DMS114 treated with DMSO at 0.1 percent for 48 hours (cell line): ENCODE measurements at regions not wholly inside any gene's neighbourhood (a gene's known extent, or its start where the extent isn't known, plus 50 kb on each side); places are given as distances from the start of the nearest gene placed in this dataset.

Experiments
- DNase-seq: peaks from one replicate; lab custom pipeline; 2025; ENCODE audit not compliant: unreplicated experiment; lab: John Stamatoyannopoulos, UW

DNA sequence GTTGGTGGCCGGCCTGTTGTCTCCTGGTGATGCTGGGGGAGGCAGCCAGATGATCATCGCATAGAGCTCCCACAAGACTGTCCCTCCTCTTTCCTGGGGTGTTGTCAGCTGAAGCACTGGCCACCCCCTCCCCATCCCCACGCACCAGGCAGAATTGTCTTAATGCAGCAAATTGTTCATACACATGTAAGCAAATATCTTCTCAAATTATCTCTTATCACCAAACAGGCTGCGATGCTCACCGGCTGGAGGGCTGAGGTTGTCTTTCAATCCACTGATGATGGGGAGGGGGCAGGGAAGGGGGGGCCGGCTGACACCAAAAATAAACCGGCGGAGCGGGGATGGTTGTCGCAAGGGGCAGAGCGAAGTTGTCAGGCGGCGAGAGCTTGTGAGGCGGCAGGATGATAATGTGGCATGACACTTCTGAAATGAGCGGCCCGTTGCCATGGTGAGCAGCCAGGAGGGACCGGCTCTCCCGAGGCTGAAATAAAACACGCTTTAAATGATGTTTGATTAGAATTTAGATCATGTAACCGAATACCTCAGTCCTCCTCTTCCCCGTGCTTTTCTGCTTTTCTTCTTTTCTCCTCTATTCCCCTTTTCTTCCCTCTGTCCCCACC, 59.8 kb downstream of the MRM1 start:
- no peak for DNase-seq

DNA sequence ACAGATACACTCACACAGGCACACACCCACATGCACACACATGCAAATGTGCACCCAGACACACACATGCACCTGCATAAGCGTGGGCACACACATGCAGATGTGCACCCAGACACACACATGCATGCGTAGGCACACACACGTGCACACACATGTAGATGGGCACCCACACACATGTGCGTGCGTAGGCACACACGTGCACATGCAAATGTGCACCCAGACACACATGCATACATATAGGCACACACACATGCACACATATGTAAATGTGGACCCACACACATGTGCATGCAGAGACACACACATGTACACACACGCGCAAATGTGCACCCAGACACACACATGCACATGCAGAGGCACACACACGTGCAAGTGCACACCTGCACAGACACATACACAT, 60.3 kb downstream of the MRM1 start:
- no peak for DNase-seq

DNA sequence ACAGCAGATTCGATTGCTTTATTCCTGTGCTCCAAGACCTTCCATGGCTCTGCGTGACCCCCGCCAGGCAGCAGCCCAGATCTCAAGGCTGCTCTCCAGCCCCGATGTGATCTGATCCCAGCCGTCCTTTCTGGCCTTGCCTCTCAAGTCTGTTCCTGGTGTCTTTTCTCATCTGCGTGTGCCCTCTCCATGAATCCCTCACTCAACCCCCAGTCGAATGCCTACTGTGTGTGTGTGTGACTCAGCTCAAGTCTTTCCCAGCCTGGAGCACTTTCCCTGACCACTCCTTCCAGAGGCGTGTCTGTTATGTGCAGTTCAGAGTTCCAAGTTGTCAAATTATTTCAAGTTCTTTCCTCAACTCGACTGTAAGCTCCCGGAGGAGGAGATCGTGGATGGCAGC, 64.0 kb downstream of the MRM1 start:
- DNase-seq: no peak

DNA sequence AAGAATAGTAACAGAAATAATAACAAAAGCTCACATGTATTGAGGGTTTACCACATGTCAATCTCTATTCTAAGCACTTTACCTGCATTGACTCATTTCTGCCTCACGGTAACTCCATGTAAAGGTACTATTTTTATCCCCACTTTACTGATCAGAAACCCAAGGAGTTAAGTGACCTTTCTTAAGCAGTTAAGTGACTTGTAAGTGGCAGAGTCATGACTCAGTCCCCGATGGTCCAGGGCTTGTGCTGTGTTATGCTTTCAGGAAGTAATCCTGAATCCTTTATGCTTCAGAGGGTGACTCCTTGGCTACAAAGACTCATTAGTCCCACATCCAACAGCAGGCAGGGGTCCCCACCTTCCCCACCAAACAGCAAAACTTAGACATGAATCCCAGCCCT, 66.5 kb downstream of the MRM1 start:
- DNase-seq: no peak

DNA sequence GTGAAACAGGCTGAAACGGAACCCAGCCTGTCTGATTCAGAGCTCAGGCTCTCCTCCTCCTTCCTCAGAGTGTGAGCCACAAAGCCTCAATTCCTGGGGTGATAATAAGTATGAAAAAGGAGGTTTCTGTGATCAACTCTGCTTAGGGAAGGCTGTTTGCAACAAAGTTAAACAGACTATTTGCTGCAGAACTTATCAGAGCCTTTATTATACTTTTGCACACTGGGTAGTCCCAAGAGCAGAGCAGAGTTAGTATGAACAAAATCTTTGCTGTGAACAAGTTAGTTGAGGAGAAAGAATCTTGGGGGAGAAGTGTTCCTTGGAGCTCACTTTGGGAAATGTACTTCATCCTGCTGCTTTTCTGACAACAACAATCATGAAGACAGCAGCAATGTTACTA, 67.4 kb downstream of the MRM1 start:
- no peak for DNase-seq

DNA sequence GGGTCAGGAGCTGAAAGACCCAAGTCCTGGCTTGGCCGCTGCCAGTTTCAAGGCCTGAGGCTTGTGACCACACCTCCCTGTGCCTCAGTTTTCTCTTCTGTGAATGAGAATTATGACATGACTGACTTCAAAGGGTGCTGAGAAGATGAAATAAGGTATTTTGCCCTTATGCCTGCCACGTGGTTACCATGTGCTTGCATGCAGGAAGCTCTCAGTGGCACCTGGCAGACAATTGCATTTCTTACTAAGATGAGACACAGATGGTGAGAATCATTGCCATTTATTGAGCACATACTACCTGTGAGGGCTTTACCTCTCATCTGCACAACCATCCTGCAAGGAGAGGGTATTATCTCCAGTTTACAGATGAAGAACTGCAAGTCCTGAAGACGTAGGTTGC, 69.8 kb downstream of the MRM1 start:
- no peak for DNase-seq

DNA sequence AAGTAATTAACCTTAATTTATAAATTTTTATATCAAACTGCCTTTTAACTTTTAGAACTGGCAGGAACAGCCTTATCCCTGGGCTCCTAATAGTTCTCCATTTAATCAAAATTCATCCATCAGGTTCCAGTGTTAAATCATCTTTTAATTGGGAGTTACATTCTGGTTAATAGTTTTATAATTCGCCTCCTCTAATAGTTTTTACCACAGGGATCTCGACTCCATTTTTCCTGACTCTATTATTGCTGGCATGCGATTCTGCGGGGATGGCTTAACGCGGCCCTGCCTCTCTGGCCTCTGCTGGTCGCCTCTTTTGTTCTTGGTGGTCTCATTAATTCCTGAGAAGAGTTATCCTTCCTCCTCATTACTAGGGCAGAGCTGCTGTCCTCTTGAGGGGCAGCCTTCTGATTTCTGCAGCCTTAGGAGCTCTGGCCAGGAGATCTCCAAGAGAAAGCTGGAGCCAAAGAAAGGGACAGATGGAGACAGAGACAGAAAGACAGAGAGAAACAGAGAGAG, 71.1 kb downstream of the MRM1 start:
- no peak for DNase-seq

DNA sequence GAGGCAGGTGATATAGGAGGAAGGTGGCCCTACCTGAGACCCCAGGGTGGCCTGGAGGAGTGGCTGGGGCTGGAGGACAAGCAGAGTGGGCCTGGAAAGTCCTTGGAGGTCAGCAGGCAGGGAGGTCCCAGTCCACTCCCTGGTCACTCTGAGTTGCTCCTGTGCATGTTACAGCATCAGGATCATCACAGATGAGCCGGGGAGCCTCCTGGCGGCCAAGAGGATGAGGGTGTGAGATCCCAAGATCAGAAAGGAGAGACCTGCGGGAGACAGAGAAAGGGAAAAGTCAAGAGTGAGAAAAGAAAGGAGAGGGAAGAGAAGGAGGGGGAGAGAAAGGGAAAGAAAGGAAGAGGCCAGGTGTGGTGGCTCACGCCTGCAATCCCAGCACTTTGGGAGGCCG, 71.7 kb downstream of the MRM1 start:
- DNase-seq: no peak

DNA sequence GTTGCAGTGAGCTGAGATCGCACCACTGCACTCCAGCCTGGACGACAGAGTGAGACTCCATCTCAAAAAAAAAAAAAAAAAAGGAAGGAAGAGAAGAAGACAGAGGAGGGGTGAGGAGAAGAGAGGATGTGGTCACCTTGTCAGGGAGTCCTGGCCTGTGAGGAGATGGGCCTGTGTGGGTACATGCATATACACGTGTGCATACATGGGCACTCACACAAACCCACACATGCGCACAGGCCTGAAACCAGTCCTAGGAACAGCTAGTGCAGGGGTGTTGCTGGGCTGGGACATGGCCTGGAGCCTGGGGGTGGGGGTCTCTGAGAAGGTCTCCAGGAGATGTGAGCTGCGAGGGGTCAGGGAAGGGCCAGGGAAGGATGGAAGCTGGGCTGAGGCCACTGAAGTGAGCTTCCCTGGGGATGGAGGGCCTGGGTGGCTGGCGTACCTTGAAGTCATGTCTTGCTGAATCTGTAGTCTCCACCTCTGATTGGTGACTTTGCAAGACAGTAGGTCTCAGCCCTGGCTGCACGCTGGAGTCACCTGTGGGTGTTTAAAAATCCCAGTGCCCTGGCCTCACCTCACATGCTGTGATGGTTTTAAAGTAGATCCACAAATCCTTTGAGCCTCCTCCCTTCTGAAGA, 72.4 kb downstream of the MRM1 start:
- DNase-seq: no peak

DNA sequence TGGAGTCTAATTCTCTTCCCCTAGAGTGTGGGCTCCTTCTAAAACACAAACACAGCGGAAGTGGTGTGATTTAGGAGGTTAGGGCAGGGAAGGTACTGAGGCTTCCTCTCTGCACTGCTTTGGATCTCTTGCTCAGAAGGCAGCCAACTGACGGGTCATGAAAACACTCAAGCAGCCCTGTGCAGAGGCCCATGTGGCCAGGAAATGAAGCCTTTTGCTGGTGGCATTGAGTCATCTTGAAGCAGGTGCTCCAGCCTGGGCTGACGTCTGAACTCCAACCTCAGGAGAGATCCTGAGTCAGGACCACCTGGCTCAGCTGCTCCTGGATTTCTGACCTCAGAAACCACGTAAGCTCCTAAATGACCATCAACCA, 72.9 kb downstream of the MRM1 start:
- DNase-seq: no peak

DNA sequence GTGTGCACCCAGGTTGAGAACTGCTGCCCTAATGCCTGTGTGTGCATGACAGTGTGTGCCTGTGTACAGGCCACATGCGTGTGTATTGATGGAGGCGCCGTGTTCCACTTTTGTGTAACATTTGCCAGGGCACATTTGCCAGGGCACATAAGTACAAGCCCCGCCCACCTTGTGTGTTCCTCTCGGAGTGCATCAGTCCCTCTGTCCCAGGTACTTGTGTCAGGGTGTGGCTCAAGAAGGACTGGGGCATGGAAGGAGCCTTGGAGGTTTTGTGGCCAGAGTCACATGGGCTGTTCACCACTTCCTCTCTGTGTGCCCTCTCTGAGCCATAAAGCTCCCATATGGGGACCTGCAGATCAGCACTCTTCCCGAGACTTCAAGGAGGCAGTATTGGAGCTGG, 73.9 kb downstream of the MRM1 start:
- DNase-seq: no peak

DNA sequence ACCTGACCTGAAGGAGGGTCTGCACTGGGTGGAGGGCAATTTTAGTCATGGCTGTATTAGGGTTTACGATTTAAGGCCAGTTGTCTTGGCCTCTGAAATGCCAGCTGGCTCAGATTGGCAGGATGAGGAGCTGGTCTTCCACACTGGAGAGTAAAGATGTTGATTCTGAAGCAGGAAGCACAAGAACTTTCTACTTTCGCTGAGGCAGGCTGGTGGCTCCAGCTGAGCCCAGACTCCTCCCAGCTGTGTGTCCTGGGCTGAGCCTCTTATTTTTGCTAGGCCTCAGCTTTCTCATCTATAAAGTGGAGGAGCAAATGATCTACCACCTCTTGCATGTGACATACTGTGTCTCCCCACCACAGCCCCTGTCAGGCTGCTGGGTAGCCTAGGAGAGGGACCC, 74.4 kb downstream of the MRM1 start:
- no peak for DNase-seq

DNA sequence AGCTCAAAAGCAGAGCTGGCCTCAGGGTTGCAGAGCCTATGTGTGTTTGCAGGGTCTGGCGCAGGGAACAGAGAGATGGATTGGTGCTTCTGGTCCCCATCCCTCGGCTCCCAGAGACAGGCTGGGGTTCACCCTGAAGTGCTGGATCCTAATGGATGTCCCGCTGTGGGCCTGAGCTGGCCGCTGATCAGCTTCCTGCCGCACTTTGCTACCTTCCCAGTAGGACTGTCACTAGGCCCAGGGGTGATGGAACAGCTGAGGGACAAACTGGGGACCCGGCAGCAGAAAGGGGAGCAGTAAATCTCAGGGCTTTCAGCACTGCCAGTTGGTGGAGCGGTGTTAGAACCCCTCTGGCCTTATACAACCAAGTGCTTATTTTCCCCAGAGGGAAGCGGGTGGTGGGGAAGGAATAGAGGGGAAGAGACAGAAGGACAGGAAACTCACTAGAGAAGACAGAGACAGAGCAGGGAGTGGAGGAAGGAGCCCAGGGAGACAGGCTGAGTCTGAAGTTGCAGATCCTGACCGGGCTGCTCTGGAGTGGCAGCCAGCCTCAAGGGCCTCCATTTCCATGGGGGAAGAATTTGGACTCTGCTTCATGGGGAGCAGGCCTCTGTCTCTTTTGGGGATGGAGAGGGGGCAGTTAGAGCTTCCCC, 78.6 kb downstream of the MRM1 start:
- DNase-seq: no peak

DNA sequence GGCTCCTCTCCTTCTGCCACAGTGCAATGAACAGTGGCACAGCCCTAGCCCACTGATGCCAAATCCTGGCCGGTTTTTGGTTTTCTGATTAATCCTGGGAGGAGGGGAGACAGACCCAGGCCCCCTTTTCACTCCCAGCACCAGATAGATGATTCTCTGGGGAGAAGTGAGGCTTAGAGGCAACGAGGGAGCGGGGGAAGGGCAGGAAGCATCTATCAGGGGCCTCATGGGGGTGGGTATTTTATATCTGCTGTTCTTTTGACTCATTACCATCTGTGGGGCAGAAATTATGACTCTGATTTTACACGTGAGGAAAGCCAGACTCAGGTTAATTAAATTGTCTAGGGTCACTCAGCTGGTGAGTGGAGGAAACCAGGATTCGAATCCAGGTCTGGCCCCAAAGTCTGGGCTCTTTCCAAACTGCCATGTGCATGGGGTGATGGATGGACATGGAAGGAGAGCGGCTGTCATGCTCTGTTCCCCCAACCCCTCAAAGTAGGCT, 79.4 kb downstream of the MRM1 start:
- DNase-seq: no peak

DNA sequence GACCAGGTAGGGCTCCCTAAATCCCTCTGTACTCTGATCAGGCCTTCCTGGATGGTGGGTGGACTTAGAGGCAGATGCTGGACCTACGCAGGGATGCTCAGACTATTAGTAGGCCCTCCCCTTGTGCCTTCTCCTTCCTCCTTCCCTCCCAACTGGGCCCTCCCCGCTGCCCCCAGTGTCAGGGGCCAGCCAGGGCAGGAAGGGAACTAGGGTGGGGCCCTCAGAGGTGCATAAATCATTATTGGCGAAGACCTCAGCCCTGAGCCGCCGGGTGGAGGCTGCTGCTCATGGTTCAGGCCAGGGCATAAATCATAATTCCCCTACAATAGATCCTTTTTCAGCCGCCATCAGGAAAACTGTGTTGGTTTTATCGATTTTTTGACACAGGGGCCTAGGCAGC, 81.4 kb downstream of the MRM1 start:
- no peak for DNase-seq

DNA sequence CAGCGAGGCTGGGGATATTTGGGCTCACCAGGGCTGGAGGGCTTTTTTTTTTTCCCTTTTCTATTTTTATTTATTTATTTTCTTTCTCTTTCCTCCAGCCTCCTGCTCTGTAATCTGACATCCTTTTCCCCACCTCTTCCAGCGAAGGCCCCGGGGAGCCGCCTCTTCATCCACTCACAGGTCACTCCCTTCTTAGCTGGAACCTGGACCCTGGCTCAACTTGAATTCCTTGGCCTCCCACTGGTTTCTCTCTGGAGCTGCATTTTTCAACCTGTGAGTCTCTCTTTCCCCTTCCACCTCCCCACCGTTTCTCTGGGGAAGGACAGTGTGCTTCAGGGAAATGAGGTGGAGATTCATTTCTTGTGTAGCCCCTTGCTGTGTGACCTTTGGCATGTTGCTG, 82.0 kb downstream of the MRM1 start:
- no peak for DNase-seq

DNA sequence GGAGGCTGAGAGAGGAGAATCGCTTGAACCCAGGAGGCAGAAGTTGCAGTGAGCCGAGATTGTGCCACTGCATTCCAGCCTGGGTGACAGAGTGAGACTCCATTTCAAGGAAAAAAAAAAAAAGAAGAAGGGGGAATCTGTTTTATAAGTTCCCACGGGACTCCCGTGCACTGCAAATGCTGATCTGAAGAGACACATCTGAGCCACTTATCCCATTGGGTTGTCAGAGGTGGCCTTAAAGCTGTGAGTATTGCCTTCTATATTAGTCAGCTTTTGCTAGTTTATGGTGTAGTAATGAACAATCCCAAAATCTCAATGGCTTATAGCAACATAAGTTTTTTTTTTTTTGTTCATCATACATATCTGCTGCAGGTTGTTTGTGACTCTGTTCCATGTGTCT, 82.8 kb downstream of the MRM1 start:
- no peak for DNase-seq

DNA sequence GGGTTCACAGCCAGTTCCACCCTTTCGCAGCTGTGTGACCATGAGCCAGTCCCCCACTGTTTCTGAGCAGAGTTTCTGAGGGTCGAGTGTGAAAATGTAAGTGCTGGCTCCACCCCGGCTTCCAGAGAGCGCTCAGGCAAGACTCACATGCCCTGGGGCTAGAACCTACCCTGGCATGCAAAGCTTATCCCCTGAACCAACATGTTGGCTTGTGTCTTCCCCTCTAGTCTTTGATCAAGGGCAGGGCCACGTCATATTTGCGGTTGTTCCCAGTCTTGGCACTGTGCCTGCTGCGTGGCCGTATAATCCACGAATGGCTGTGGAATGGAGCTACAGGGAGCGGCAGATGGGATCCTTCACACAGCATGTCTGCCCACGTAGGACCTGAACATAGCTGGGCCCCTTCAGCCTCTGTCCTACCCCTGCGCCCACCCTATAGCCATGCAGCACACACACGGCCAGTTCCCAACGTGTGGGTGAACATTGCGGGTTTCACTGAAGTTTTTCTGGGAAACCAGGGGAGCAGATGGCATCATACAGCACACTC, 84.8 kb downstream of the MRM1 start:
- no peak for DNase-seq

DNA sequence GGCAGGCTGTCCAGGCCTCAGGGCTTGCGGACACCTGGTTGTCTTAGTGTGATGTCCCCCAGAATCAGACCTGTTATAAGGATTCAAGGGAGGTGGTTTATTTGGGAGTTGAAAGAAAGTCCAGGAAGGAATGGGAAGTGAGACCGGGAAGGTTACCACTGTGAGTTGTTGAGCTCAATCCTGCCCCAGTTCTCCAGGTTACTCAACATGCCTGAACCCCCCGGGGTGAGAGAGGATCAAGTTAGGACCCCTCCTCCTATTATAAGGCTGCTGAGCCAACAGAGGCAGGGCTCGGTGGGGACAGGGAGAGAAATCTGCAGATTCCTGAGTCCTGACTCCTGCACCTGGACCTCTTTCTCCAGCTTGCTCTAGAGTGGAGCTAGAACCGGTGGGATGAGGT, 86.4 kb downstream of the MRM1 start:
- no peak for DNase-seq

DNA sequence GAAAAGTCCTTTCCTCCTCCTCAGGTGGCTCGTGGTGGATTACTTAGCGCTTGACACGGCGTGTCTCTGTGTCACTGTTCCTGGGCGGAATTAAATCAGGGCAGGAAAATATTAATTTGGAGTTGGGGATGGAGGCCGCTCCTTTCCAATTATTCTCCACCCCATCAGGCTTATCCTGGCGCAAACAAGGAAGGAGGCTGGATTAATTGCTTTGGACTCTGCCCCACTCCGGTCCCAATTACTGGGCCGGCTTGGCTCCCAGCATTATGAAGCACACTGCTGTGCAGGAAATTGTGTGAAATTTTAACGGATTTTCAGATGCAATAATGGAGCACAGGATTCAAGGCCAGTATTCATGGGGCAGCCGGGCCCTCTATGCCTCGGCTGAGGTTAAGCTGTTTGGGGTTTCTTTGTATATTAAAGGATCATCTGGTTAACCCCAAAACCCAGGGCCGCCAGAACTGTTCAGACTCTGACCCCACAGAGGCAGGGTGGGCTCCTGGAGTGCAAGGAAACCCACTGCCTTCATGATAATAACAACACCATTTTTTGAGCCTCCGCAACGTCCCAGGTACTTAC, 87.8 kb downstream of the MRM1 start:
- no peak for DNase-seq

DNA sequence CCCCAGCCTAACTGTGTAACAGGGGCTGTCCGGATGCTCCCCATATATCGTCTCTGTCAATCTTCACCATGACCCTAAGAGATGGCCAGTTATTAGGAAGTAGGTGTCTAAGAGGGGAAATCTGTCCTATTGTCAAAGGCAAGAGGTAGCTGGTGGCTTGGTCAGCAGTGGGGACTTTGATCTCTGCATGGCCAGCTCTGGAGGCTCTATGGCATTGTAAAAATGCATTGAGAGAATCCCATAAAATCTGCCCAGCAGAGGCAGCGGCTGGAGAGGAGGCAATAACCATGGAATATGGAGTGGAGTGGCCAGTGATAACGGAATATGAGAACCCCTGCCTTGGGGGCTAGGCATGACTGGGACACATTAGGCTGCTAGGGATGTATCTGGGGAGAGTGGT, 88.8 kb downstream of the MRM1 start:
- no peak for DNase-seq

DNA sequence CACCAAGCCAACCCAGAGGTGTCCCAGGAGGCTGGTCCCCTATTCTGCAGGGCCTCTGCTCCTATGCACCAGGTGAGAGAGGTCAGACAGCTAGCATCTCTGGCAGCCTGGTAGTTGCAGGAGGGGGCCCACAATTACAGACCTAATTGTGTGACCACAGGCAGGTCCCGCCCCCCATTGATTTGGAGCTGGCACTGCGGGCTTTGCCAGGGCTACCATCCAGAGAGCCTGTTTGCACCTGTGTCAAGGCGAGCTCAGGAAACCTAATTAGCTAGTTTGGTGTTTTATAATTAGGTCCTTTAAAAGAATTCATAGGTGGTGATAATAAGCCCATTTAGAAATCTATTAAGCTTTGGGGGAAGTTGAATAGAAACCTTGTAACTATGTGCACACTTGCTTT, 90.2 kb downstream of the MRM1 start:
- DNase-seq: no peak
